LNCaP clone FGC (cell line): ENCODE measurements at regions not wholly inside any gene's neighbourhood (a gene's known extent, or its start where the extent isn't known, plus 50 kb on each side); places are given as distances from the start of the nearest gene placed in this dataset.

ENCODE experiments used
- DNase-seq: peaks from one replicate; pipeline ENCODE4 v3.0.0-alpha.2; 2011; ENCODE audit warnings: low read depth
- H3K4me3 ChIP-seq: 2 replicates; pipeline ENCODE4 v1.5.1; 2011; ENCODE audit warnings: mild to moderate bottlenecking, low read depth, low read length, control low read depth
- TF ChIP-seq, protein P1 (sequence below): IDR thresholded peaks from 2 replicates; pipeline ENCODE4 v1.5.1; 2012; ENCODE audit warnings: mild to moderate bottlenecking; ENCODE audit not compliant: control insufficient read depth, insufficient read depth; ENCODE audit errors: extremely low read depth

DNA sequence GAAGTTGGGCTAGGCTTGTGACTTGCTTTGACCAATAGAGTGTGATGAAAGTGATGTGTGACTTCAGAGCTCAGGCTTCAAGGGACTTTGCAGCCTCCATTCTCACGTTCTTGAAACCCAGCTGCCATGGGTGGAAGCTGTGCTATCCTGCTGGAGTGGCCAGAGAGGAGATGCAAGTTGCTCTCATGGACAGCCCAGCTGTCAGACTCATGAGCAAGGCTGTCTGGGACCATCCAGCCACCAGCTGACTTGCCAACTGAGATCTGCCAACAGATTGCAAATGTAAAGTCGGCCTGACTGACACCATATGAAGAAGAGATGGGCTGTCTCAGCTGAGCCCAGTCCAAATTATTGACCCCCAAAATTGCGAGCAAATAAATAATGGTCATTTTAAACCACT, 226.4 kb upstream of the CXCR4 start:
- no peak for DNase-seq
- no peak overlapping the region for H3K4me3 ChIP-seq
- TF ChIP-seq, protein P1, sequence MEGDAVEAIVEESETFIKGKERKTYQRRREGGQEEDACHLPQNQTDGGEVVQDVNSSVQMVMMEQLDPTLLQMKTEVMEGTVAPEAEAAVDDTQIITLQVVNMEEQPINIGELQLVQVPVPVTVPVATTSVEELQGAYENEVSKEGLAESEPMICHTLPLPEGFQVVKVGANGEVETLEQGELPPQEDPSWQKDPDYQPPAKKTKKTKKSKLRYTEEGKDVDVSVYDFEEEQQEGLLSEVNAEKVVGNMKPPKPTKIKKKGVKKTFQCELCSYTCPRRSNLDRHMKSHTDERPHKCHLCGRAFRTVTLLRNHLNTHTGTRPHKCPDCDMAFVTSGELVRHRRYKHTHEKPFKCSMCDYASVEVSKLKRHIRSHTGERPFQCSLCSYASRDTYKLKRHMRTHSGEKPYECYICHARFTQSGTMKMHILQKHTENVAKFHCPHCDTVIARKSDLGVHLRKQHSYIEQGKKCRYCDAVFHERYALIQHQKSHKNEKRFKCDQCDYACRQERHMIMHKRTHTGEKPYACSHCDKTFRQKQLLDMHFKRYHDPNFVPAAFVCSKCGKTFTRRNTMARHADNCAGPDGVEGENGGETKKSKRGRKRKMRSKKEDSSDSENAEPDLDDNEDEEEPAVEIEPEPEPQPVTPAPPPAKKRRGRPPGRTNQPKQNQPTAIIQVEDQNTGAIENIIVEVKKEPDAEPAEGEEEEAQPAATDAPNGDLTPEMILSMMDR, result no peak

DNA sequence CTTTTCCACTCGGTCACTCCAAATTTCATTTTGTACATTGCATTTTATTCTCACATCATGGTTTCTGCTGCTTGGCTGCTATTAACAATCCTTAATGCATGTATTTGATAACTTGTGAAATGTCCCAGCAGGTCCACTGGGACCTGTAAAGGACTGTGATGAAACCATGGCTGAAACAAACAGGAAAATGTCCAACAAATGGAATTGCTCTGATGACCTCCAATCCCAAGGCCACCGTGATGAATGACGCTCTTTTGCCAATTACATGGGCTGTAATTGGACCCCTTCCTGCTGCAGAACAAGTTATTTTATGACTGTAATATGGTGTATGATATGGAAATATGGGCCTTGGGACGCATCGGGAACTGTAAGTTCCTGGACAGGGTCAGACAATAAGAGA, 224.2 kb upstream of the CXCR4 start:
- TF ChIP-seq, protein P1, result no peak
- no peak for DNase-seq
- no peak overlapping the region for H3K4me3 ChIP-seq

DNA sequence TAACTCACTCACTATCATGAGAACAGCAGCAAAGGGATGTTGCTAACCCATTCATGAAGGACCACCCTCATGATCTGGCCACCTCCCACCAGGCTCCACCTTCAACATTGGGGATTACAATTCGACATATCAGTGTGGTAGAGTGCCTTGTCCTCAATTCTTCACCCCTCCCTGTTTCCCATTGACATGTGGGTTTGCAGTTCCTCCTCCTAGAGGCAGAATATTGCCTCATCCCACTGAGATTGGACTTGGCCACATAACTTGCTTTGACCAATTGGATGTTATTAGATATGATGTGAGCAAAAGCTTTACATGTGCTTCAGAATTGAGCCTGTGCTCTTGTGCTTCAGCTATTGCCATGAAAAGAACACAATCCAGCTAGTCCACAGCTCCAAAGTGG, 217.0 kb upstream of the CXCR4 start:
- no peak overlapping the region for H3K4me3 ChIP-seq
- TF ChIP-seq, protein P1, result no peak
- DNase-seq, result no peak

DNA sequence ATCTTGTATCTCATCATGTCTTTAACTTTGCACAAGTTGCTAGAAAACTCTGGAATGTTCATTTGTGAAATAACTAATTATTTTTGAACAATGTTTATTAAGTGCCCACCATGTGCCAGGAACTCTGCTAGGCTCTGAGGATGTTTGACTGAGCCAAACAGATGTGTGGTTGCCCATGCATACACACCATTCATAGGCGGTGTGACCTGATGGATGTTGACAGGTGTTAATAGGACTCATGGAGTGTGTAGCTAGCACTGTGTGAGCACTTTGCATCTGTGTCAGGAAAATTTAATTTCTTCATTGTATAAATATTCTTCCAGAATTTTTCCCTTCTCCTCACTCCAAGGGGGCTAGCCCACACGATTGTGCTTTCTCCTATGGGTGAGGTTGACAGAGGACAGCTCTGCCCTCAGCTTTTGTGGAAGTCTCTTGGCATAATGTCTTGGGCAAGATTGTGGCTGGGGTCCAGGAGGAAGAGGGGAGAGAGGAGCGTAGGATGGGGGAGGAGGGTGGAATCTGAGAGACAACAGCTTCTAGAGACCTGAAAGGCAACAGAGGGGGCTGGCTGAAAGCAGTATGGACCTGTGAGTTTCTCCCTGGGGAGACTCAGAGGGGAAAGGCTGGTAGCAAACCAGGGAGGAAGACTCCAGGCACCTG, 214.6 kb upstream of the CXCR4 start:
- TF ChIP-seq, protein P1, result no peak
- H3K4me3 ChIP-seq, result no peak overlapping the region
- no peak for DNase-seq

DNA sequence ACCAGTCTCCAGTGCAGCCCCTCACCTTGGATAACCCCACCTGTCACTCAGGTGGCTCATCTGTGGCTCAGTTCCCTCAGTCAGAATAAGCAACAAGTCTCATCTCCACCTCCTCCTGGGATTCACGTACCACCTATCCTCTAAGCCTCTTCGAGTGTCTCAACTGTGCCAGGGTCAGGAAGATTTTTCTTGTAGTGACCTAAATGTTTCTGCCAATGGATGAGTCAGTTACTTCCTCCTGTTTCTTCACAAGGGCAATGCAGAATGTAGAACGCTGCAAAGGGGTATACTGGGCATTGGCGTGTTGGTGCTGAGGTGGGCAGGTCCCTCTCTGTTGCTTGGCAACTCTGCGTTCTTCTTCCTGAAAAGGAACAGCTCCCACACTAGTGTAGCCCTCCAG, 213.3 kb upstream of the CXCR4 start:
- no peak for DNase-seq
- no peak overlapping the region for H3K4me3 ChIP-seq
- TF ChIP-seq, protein P1, result no peak

DNA sequence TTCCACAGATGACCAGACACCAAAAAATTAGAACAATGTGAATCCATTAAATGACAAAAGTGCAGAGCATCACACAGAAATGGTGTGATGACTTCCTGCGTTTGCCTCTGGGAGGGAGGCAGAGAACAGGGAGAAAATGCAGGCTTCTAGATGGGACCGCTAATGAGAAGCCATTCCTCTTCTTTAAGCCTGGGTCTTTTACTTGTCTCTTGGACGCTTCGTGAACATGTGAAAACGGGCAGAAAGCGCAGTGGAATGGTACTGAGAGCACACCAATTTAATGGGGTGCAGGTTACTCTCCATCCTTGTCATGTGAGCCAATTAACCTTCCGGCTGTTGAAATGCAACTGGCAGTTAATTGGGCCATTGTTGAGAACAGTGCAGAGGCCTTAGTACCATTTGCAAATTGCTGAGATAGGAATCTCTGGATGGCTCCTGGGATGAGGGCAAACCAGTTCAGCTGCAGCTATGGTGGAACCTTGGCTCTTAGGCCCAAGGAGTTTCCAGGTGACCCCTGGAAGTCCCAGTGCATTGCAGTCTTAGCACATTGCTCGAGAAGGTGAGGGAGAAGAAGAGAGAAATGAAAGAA, 210.4 kb upstream of the CXCR4 start:
- DNase-seq, result no peak
- TF ChIP-seq, protein P1, result no peak
- H3K4me3 ChIP-seq, result no peak overlapping the region
